GM18498 (cell line): ENCODE measurements at regions not wholly inside any gene's neighbourhood (a gene's known extent, or its start where the extent isn't known, plus 50 kb on each side); places are given as distances from the start of the nearest gene placed in this dataset.

ENCODE experiments used
- ATAC-seq: cut with Tn5 transposase; IDR thresholded peaks from one replicate; pipeline ENCODE4 v1.9.1; 2021; ENCODE audit warnings: mild to moderate bottlenecking, moderate library complexity; ENCODE audit not compliant: unreplicated experiment

GRCh38 chr1:34270181-34270580 is 93.5 kb downstream of the C1orf94 start:
- ATAC-seq, result no peak

- no peak for ATAC-seq
Measured at GRCh38 chr1:34272152-34272551, 95.4 kb downstream of the C1orf94 start.

DNA sequence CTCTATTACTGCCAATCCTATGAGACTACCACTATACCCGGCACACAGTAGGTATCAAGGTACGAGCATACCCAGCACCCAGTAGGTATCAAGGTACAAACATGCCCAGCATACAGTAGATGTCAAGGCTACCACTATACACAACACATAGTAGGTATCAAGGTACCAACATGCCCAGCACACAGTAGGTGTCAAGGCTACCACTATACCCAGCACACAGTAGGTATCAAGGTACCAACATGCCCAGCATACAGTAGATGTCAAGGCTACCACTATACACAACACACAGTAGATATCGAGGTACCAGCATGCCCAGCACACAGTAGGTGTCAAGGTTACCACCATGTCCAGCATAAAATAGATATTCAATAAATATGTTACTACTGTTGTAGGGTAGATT is 98.4 kb downstream of the C1orf94 start:
- ATAC-seq, result no peak

- ATAC-seq, result no peak
Measured at GRCh38 chr1:34276606-34277005, 99.9 kb downstream of the C1orf94 start.

GRCh38 chr1:34277150-34277549 is 100.4 kb downstream of the C1orf94 start:
- no peak for ATAC-seq

GRCh38 chr1:34278211-34278610 is 101.5 kb downstream of the C1orf94 start:
- no peak for ATAC-seq

- ATAC-seq, result no peak
Measured at GRCh38 chr1:34279971-34280370, 103.3 kb downstream of the C1orf94 start.

DNA sequence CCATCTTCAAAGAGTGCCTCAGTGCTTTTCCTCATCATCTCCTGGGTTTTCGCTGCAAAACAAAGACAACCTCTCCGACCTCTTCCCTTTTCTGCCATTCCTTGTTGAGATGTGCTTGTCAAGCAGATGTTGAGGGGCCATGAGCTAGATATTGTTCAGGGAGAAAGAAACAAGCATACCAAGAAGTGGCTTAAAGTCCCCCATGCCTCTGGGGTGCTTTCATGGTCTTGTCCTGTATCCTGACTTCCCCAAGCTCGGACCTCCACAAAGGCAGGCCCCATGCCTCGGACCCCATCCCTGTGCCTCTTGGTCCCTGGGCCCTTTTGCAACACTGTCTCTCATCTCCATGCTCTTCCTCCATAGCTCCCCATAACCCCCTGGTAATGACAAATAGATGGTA is 103.8 kb downstream of the C1orf94 start:
- ATAC-seq, result no peak

DNA sequence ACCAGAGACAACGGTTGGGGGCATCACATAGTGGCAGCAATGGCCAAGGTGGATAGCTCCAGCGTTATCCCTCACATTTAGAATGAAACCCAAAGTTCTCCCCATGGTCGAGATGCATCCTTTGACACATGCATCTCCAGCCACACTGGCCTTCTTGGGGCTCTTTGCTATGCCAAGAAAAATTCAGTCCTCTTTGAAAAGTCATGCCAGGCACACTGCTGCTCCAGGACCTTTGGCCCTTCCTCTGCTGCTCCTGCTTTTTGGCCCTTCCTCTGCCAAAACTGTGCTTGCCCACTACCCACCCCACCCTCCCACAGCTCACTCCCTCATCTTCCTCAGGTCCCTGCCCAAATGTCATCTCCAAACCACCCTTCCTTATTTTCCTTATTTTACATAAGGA is 106.4 kb downstream of the C1orf94 start:
- no peak for ATAC-seq

GRCh38 chr1:34286511-34286910 is 109.8 kb downstream of the C1orf94 start:
- ATAC-seq, result no peak

DNA sequence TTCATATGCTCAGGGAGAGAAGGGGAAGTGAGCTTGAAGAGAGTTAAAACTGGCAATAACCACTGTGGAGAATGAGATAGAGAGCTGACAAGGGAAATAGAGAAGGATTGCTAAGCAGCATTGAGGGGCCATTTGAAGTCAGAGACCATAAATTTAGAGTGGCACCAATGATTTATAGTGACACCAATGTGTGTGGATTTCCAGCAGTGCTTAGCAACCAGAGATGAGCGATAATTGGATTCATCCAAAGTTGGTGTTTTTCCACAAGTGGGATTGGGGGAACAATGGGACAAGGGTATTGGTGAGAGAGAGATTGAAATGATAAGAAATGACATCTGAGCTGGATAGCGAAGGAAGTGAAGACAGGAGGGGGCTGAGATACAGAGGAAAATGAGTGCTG is 114.1 kb downstream of the C1orf94 start:
- ATAC-seq, result no peak

DNA sequence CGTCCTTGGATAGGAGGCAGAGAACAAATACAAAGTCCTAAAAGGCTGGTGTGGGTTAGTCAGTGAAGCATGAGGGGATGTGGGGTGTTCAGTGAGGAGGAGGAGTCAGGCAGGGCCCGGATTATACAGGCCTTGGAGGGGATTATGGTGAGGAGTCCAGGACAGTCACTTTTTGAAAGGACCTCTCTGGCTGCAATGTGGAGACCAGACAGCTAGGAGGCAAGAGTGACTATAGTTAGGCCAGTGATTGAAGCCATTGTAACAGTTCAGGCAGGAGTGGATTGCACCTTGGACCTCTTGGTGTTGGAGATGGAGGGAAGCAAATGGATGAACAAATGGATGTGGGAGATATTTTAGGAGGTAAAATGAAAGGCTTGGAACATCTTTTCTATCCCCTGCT is 115.8 kb downstream of the C1orf94 start:
- no peak for ATAC-seq

GRCh38 chr1:34296059-34296458 is 119.4 kb downstream of the C1orf94 start:
- no peak for ATAC-seq

DNA sequence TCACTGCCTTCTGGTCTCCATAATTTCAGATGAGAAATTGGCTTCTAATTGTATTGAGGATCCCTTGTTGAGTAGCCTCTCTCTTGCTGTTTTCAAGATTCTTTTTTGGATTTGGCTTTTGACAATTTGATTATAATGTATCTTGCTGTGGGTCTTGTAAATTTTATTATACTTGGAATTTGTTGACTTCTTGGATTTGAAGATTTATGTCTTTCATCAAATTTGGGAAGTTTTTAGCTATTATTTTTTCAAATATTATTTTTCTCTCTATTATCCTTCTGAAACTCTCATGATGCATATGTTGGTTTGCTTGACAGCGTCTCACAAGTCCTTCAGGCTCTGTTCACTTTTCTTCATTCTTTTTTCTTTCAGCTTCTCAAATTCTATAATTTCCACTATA is 126.1 kb downstream of the C1orf94 start:
- ATAC-seq, result no peak

DNA sequence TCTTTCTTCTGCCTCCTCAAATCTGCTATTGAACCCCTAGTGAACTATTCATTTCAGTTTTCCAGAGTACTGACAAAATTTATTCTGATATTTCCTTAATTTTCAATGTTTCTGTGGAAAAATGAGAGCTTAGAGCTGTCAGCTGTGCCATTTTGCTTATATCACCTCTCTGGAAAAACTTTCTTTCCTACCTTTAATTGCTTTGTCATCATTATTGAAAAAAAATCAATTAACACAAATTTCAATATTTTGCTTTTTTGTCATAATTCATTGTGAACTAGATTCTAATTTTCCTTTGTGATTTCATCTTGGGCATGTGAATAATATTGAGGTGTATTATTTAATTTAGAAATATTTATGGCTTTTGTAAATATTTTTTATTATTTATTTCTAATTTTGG is 126.5 kb downstream of the C1orf94 start:
- ATAC-seq, result no peak

DNA sequence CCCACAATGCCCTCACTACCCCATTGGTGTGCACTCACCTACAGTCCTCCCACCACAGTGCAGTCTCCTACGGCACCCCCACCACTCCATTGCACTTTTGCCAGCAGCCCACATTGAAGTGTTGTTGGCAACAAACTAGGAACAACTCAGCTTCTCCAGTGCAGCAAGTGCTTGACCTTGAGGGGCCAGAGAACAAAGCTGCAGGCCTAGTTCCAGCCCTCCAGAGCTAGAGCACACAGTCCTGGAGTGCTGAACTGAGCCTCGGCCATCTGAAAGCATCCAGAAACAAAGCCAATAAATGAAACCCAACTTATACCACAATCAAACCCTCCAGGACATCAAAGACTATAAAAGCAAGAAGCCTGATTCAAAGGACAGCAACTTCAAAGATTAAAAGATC is 129.9 kb downstream of the C1orf94 start:
- no peak for ATAC-seq

DNA sequence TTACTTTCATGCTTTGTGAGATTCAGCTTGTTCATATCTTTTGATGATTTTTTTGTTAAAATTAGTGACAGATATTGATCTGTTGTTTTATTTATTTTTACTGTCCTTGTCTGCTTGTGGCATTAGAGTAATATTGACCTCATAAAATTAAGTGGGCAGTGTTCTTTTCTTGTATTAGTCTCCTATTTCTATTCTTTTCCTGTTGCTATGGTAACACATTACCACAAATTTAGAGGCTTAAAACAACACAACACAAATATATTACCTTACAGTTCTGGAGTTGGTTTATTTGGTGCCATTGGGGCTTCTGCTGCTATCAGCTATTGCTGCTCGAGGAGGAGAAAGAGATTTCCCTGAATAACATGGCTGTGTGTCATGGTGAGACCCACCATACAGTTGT is 135.7 kb downstream of the C1orf94 start:
- no peak for ATAC-seq

DNA sequence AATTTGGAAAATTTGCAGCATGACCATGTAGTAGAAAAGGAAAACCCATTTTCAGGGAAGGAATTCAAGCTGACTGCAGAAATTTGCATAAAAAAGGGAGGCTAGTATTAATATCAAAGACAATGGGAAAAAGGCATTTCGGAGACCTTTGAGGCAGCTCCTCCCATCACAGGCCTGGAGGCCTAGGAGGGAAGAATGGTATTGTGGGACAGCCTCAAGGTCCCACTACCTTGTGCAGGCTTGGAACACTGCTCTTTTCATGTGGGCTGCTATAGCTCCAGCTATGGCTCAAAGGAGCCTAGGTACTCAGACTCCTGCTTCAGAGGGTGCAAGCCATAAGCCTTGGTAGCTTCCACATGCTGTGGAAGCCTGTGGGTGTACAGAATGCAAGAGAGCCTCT is 139.3 kb downstream of the C1orf94 start:
- ATAC-seq, result no peak

GRCh38 chr1:34316773-34317172 is 140.1 kb downstream of the C1orf94 start:
- no peak for ATAC-seq

- no peak for ATAC-seq
Measured at GRCh38 chr1:34319218-34319617, 142.5 kb downstream of the C1orf94 start.

DNA sequence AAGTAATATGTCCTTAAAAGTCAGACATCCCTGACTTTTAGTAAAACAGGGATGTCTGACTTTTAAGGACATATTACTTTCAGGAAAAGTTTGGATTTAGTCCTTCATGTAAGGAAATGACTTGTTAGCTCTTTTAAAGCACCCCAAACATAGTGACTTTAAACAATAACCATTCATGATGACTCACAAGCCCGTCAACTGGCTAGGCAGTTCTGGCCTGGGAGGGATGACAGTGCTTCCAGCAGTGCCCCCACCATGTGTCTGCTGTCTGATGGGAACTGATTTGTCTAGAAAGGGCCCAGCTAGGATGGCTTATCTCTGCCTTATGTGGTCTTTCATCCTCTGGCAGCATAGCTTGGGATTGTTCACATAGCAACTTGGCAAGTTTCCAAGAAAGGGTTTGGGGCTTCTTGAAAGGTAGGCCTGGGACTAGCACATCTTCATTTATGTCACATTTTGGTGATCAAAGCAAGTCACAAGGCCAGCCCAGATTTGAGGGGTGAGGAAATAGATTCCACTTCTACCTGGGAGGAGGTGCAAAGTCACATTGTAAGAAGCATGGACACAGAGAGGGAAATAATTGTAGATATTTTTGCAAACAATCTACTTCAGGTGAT is 143.5 kb downstream of the C1orf94 start:
- no peak for ATAC-seq

GRCh38 chr1:34322969-34323368 is 146.3 kb downstream of the C1orf94 start:
- no peak for ATAC-seq

DNA sequence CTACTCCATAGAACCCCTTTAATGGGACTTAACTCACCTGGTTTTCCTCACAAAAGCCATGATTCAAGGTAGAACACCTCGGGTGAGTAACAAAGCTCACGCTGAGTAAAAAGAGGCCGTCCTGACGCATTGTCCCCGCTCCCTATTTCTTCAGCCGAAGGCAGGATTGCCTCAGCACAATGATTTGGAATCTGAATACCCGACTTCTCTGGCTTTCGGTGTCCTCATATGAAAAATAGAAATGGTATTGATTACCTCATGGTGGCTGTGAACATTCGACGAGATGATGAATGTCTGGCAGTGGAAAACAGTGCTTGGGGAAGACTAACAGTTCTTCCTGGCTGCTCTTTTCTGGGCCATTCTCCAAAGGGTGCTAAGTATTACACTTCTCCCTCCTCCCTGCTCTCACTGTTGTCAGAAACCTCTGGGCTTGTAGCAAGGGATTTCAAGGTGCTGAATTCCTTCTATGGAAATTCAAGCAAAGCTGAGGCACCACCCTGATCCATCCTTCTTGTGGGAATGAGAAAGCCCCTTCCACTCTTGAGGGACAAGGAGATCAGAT is 148.3 kb downstream of the C1orf94 start:
- no peak for ATAC-seq
